ENCODE measurements at regions not wholly inside any gene's neighbourhood (a gene's known extent, or its start where the extent isn't known, plus 50 kb on each side); places are given as distances from the start of the nearest gene placed in this dataset.

DNA sequence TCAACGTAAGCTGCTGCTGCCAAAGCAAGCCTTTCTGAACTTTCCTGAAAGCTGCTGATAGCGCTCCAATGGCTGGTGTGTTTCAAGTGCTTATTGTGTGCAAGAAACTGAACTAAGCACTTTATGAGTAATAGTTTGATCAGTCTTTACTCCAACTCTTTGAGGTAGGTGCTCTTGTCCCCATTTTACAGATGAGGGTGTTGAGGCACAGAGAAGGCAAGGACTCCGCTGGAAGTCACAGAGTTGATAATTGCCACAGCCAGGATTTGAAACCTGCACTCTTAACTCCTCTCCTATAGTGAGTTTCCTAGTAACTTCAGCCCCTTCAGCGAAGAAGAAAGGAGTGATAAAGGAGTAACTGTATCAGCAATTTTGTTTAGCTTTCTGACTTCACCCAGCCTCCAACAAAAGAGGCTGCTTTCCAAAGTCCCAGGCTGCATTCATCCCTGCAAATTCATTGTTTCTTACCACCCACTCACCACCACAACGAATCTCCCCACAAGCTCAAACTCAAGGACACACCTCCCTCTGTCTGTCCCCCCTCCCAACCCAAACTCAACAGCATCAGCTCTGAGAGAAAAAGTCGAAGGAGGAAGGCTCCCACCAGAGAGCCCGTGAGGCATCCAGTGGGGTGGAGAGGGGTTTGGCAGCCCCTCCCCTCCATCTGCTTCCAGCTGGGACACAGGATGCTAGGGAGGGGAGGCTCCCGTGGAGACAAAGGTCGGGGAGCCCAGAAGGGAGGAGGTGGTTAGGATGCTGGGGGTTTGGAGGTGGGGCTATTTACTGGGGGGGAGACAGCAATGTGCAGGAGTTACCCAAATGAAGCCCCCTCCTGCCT, 139.6 kb downstream of the NAV1 start:
- Histone ChIP-seq H4K20me1 (ENCODE audit: insufficient read depth) (no peaks in the 10 kb centered on the region), H3K4me3 (IDR thresholded peaks at IDR 0.05; ENCODE audit: insufficient read depth, low read depth, low read length) (no peak overlapping the region), H2AFZ (ENCODE audit: low read depth) (no peak overlapping the region), H3K9ac (no peak overlapping the region), H3K4me1 (ENCODE audit: low read depth, poor library complexity, severe bottlenecking) (no peaks in the 10 kb centered on the region), H3K4me2 (no peak overlapping the region), H3K36me3 (ENCODE audit: insufficient read depth) (no peaks in the 10 kb centered on the region), H3K27ac (no peak overlapping the region), H3K79me2 (ENCODE audit: insufficient read depth, low read depth) (no peaks in the 10 kb centered on the region), H3K27me3 (ENCODE audit: insufficient read depth, low read depth) (no peaks in the 10 kb centered on the region)
- TF ChIP-seq, protein P1, sequence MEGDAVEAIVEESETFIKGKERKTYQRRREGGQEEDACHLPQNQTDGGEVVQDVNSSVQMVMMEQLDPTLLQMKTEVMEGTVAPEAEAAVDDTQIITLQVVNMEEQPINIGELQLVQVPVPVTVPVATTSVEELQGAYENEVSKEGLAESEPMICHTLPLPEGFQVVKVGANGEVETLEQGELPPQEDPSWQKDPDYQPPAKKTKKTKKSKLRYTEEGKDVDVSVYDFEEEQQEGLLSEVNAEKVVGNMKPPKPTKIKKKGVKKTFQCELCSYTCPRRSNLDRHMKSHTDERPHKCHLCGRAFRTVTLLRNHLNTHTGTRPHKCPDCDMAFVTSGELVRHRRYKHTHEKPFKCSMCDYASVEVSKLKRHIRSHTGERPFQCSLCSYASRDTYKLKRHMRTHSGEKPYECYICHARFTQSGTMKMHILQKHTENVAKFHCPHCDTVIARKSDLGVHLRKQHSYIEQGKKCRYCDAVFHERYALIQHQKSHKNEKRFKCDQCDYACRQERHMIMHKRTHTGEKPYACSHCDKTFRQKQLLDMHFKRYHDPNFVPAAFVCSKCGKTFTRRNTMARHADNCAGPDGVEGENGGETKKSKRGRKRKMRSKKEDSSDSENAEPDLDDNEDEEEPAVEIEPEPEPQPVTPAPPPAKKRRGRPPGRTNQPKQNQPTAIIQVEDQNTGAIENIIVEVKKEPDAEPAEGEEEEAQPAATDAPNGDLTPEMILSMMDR (conservative IDR thresholded peaks at IDR 0.05; ENCODE audit: low read depth, low read length): no peak

DNA sequence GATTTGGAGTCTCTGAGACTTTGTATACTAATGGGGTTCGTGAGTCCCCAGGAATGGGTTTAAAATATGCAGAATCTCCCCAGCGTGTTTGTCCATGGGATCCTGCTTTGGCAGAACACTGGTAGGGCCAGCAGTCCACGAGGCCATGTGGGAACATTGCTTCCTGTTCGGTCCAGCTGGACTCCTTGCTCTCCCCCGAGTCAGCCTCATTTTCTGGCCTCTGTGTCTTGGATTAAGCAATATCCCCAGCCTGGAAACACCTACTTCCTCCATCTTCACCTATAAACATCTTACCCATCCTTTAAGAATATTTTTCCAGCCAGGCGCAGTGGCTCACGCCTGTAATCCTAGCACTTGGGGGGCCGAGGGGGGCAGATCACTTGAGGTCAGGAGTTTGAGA, 142.4 kb downstream of the NAV1 start:
- H4K20me1 ChIP-seq (ENCODE audit: insufficient read depth): no peaks in the 10 kb centered on the region
- no peaks in the 10 kb centered on the region for H3K79me2 ChIP-seq (ENCODE audit: insufficient read depth, low read depth)

DNA sequence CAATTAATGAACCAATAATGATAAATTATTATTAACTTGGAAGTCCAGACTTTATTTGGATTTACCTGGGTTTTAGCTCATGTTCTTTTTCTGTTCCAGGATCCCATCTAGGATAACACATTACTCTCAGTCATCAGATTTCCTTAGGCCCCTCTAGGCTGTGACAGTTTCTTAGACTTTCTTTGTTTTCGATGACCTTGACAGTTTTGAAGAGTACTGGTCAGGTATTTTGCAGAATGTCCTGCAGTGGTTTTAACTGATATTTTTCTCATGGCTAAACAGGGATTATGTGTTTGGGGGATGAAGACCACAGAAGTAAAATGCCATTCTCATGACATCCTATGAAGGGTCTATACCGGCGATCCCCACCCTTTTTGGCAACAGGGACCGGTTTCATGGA, 144.0 kb downstream of the NAV1 start:
- Histone ChIP-seq H3K4me3 (IDR thresholded peaks at IDR 0.05; ENCODE audit: insufficient read depth, low read depth, low read length) (no peak overlapping the region), H3K9ac (no peak overlapping the region), H3K4me1 (ENCODE audit: low read depth, poor library complexity, severe bottlenecking) (peaks cover 19% of the 10 kb centered on the region), H3K27me3 (ENCODE audit: insufficient read depth, low read depth) (no peaks in the 10 kb centered on the region), H3K36me3 (ENCODE audit: insufficient read depth) (no peaks in the 10 kb centered on the region), H3K79me2 (ENCODE audit: insufficient read depth, low read depth) (no peaks in the 10 kb centered on the region), H4K20me1 (ENCODE audit: insufficient read depth) (no peaks in the 10 kb centered on the region), H3K4me2 (no peak overlapping the region), H2AFZ (ENCODE audit: low read depth) (no peak overlapping the region), H3K27ac (no peak overlapping the region)
- TF ChIP-seq, protein P1 (conservative IDR thresholded peaks at IDR 0.05; ENCODE audit: low read depth, low read length): no peak

More for the DNA sequence above, 142.4 kb downstream of the NAV1 start:
- no peak overlapping the region for H2AFZ ChIP-seq (ENCODE audit: low read depth)
- H3K27me3 ChIP-seq (ENCODE audit: insufficient read depth, low read depth): no peaks in the 10 kb centered on the region
- TF ChIP-seq, protein P1 (conservative IDR thresholded peaks at IDR 0.05; ENCODE audit: low read depth, low read length): no peak
- H3K4me2 ChIP-seq: no peak overlapping the region
- no peak overlapping the region for H3K27ac ChIP-seq
- no peak overlapping the region for H3K9ac ChIP-seq
- H3K36me3 ChIP-seq (ENCODE audit: insufficient read depth): no peaks in the 10 kb centered on the region
- H3K4me3 ChIP-seq (IDR thresholded peaks at IDR 0.05; ENCODE audit: insufficient read depth, low read depth, low read length): no peak overlapping the region
- peaks cover 6% of the 10 kb centered on the region for H3K4me1 ChIP-seq (ENCODE audit: low read depth, poor library complexity, severe bottlenecking)

DNA sequence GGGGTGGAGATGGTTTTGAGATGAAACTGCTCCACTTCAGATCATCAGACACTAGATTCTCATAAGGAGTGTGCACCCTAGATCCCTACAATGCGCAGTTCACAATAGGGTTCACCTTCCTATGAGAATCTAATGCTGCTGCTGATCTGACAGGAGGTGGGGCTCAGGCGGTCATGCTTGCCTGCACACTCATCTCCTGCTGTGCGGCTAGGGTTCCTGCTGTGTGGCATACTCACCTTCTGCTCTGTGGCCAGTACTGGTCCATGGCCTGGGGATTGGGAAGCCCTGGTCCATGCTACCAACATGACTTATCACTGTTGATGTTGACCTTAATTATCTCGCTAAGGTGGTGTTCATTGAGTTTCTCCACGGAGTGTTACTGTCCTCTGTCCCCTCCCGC, 144.5 kb downstream of the NAV1 start:
- no peak overlapping the region for H3K4me2 ChIP-seq
- no peak overlapping the region for H3K27ac ChIP-seq
- no peaks in the 10 kb centered on the region for H3K79me2 ChIP-seq (ENCODE audit: insufficient read depth, low read depth)
- no peaks in the 10 kb centered on the region for H3K36me3 ChIP-seq (ENCODE audit: insufficient read depth)
- H3K27me3 ChIP-seq (ENCODE audit: insufficient read depth, low read depth): no peaks in the 10 kb centered on the region
- TF ChIP-seq, protein P1 (conservative IDR thresholded peaks at IDR 0.05; ENCODE audit: low read depth, low read length): no peak
- H4K20me1 ChIP-seq (ENCODE audit: insufficient read depth): no peaks in the 10 kb centered on the region
- H3K9ac ChIP-seq: no peak overlapping the region
- no peak overlapping the region for H3K4me3 ChIP-seq (IDR thresholded peaks at IDR 0.05; ENCODE audit: insufficient read depth, low read depth, low read length)
- H2AFZ ChIP-seq (ENCODE audit: low read depth): no peak overlapping the region
- peaks cover 19% of the 10 kb centered on the region for H3K4me1 ChIP-seq (ENCODE audit: low read depth, poor library complexity, severe bottlenecking)
